Ishikawa (cell line): ENCODE measurements at regions not wholly inside any gene's neighbourhood (a gene's known extent, or its start where the extent isn't known, plus 50 kb on each side); places are given as distances from the start of the nearest gene placed in this dataset.

Experiments used
- CEBPB ChIP-seq: IDR thresholded peaks from 2 replicates; pipeline ENCODE4 v1.6.1; 2012
- CREB1 ChIP-seq: IDR thresholded peaks from 2 replicates; pipeline ENCODE4 v1.6.1; 2012; ENCODE audit warnings: low read depth
- EGR1 ChIP-seq: IDR thresholded peaks from 2 replicates; pipeline ENCODE4 v1.6.1; 2012
- EP300 ChIP-seq: IDR thresholded peaks from 2 replicates; pipeline ENCODE4 v1.6.1; 2012; ENCODE audit warnings: borderline replicate concordance
- FOXM1 ChIP-seq: IDR thresholded peaks from 2 replicates; pipeline ENCODE4 v1.6.1; 2012; ENCODE audit warnings: low read depth, borderline replicate concordance
- MAX ChIP-seq: IDR thresholded peaks from 2 replicates; pipeline ENCODE4 v1.6.1; 2012
- RAD21 ChIP-seq: IDR thresholded peaks from 2 replicates; pipeline ENCODE4 v1.6.1; 2012; ENCODE audit warnings: low read depth
- REST ChIP-seq: IDR thresholded peaks from 2 replicates; pipeline ENCODE4 v1.6.1; 2012; ENCODE audit warnings: low read depth, mild to moderate bottlenecking
- TAF1 ChIP-seq: IDR thresholded peaks from 2 replicates; pipeline ENCODE4 v1.6.1; 2012; ENCODE audit warnings: low read depth, mild to moderate bottlenecking
- TCF12 ChIP-seq: IDR thresholded peaks from 2 replicates; pipeline ENCODE4 v1.6.1; 2012; ENCODE audit warnings: low read depth
- TEAD4 ChIP-seq: IDR thresholded peaks from 2 replicates; pipeline ENCODE4 v1.6.1; 2012
- YY1 ChIP-seq: IDR thresholded peaks from 2 replicates; pipeline ENCODE4 v1.6.1; 2012; ENCODE audit warnings: low read depth
- ZBTB7A ChIP-seq: IDR thresholded peaks from 2 replicates; pipeline ENCODE4 v1.6.1; 2012; ENCODE audit warnings: low read depth
- TF ChIP-seq, protein P1 (sequence below): IDR thresholded peaks from 2 replicates; pipeline ENCODE4 v1.6.1; 2012

DNA sequence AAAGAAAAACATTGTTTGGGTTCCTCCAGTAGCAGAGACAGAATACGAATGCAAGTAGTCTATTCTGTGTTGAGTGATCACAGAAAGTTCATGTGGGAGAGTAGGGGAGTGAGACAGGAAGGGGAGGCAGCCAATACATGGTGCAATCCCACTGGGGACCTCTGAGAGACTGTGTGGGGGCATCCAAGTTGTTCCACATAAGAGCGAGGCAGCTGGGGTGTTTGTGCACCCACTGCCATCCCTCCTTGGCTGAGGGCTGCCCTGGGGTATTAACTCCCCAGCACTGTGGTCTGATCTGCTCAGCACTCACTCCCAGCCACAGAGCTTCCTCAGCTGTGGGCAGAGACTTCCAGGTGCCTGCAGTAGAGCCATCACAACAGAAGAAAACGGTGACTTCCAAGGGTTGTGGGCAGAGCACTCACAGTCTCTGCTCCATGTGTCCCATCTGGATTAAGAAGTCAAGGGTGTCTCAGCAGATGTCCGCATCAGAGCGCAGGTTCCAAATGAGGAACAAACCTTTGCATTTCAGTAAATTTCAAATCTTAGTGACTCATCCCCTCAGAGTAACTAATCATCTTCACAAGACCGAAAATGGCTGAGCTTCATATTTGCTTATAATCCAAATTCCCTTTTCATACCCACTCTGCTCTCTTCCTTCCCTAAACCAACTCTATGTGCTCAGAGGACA lies 101.9 kb upstream of the NAA20 start:
- no peak for TF ChIP-seq EP300
- TF ChIP-seq TCF12 = no peak
- TF ChIP-seq TEAD4 = no peak
- TF ChIP-seq CEBPB = no peak
- no peak for TF ChIP-seq MAX
- no peak for TF ChIP-seq CREB1
- TF ChIP-seq TAF1 = no peak
- TF ChIP-seq ZBTB7A = no peak
- TF ChIP-seq FOXM1 = no peak
- no peak for TF ChIP-seq RAD21
- TF ChIP-seq EGR1 = no peak
- no peak for TF ChIP-seq REST
- TF ChIP-seq, protein P1, sequence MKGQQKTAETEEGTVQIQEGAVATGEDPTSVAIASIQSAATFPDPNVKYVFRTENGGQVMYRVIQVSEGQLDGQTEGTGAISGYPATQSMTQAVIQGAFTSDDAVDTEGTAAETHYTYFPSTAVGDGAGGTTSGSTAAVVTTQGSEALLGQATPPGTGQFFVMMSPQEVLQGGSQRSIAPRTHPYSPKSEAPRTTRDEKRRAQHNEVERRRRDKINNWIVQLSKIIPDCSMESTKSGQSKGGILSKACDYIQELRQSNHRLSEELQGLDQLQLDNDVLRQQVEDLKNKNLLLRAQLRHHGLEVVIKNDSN = no peak
- TF ChIP-seq YY1 = no peak
